Urinary bladder (tissue), 3 donors: ENCODE measurements at regions not wholly inside any gene's neighbourhood (a gene's known extent, or its start where the extent isn't known, plus 50 kb on each side); places are given as distances from the start of the nearest gene placed in this dataset.

Experiments
- DNase-seq: peaks from one replicate; pipeline ENCODE4 v3.0.0-alpha.2; 2015; ENCODE audit errors: extremely low spot score
- H3K27ac ChIP-seq: one replicate; pipeline ENCODE4 v1.5.1; 2013; ENCODE audit warnings: low read depth, mild to moderate bottlenecking, moderate library complexity
- H3K36me3 ChIP-seq: one replicate; pipeline ENCODE4 v1.6.1; 2013; ENCODE audit warnings: mild to moderate bottlenecking, moderate library complexity; ENCODE audit not compliant: insufficient read depth
- H3K4me1 ChIP-seq: one replicate; pipeline ENCODE4 v1.6.1; 2013; ENCODE audit warnings: mild to moderate bottlenecking, moderate library complexity; ENCODE audit not compliant: insufficient read depth
- H3K4me3 ChIP-seq: one replicate; pipeline ENCODE4 v1.5.1; 2013; ENCODE audit warnings: low read depth, low read length
- WGBS: extraction: QIAGEN DNeasy Blood & Tissue Kit; methylation state at CpG from one replicate; pipeline ENCODE4 v1.1.7; 2013; 5-methylcytosine and 5-hydroxymethylcytosine counted together
- donor health status: healthy with polysubstance abuse.
- donor health status: healthy.

DNA sequence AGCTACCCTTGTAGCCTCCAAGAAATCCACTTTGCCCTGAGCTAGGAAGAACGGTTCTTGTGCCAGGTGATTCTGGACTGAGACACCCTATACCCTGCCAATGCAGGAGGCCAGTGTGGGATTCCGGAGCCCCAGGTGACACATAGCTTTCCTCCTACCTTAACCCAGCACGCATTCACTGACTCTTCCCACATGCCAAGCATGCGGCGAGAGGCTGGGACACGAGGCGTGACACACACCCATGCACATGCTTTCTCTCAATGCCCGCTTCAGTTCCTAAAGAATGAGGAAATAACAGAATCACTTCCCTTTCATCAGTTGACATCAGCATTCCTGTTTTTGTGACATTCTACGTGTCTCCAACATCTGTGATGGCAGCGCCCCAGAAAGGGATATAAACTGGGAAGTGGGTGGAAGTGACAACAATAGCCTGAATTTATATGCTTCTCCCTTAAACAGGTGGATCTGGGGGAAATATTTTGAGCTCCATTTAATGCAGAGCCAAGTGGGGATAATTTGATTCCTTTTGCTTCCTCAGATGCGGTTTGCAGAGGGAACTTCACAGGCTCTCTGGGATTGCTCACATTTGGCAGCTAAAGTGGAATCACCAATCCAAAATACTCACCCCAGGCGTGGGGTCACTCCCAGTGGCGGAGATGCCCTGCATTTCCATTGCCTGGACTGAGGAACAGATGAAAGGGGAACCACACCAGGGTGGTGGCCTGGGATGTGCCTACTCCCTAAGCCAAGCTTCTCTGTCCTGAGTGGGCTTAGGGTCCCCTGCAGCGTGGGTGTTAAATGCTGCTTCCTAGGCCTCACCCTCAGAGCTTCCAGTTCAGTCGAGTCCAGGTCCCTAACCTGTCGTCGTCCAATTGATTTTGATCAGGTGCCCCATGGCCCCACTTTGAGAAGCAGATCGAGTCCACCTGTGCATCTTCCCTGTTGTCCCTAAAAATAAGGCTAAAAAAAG is 445.1 kb downstream of the SIPA1L2 start:
- no peak overlapping the region for H3K27ac ChIP-seq
- no peaks in the 10 kb centered on the region for H3K4me1 ChIP-seq
- H3K36me3 ChIP-seq: no peaks in the 10 kb centered on the region
- WGBS: 87% methylated on average over 18 of the region's 18 CpGs
- DNase-seq: no peak
- H3K4me3 ChIP-seq: no peak overlapping the region

DNA sequence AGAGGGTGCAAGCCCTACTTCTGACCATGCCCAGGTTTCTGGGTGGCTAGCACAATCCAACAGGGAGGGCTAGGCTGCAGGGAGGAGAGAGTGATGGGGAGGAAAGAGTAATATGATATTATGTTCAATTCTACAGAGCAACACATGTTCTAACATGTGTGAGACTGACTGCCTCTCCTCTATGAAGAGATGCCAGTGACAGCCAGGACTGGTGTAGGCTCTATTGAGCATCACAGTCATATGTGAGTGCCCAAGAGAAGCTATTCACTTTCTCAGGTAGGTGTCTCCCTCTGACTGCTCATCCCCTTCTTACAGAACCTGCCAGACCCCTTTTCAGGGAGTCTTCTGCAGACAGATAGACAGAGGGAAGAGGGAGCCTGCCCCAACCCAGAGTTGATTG is 446.1 kb downstream of the SIPA1L2 start:
- no peak overlapping the region for H3K27ac ChIP-seq

DNA sequence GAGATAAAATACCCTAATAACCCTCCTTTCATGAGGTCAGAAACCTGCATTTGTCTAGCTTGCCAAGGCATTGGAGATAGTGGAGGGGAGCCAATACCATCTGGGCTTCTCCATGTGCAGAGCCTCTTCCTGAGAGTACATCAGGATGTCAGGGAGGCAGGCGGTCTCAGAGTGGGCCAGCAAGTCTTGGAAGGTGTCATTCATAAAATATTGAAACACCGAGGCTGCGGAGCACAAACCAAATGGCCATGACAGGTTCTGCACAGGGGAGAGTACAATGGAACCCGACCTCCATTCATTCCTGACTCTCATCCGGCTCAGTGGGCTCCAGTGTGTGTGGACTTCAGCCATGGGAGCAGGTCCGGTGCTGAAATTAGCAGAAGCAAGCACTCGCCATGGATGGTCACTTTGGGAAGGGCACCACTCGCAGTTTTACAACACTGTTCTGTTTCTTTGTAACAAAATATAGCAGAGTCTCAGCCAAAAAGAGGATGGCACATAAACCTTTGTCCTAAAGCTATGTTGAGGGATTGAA is 446.6 kb downstream of the SIPA1L2 start:
- Histone ChIP-seq H3K36me3 (no peaks in the 10 kb centered on the region), H3K27ac (no peak overlapping the region), H3K4me1 (no peaks in the 10 kb centered on the region), H3K4me3 (no peak overlapping the region)
- WGBS: 80% methylated on average over 8 of the region's 8 CpGs
- DNase-seq: no peak

More for the DNA sequence above, 446.1 kb downstream of the SIPA1L2 start:
- no peaks in the 10 kb centered on the region for H3K36me3 ChIP-seq
- no peak for DNase-seq
- no peaks in the 10 kb centered on the region for H3K4me1 ChIP-seq
- no peak overlapping the region for H3K4me3 ChIP-seq

DNA sequence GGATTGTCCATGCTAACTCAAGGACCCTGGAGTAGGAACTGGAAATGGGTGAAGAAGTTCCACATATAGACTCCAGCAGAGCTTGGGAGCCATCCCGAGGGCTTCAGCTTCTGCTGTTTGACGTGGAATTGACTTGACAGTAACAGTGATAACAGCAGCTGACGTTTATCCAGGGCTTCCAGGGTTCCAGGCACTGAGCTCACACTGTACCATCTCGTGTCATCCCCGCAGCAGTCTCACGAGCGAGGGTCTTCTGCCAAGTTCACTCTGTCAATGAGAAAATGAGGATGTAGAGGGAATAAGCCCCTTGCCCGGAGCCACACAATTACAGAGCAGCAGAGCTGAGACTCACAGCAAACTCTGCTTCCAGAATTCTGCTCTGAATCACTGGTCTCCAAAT is 447.7 kb downstream of the SIPA1L2 start:
- Histone ChIP-seq H3K4me3 (no peak overlapping the region), H3K36me3 (no peaks in the 10 kb centered on the region), H3K27ac (no peak overlapping the region), H3K4me1 (no peaks in the 10 kb centered on the region)
- WGBS: 78% methylated on average over 8 of the region's 8 CpGs
- no peak for DNase-seq

DNA sequence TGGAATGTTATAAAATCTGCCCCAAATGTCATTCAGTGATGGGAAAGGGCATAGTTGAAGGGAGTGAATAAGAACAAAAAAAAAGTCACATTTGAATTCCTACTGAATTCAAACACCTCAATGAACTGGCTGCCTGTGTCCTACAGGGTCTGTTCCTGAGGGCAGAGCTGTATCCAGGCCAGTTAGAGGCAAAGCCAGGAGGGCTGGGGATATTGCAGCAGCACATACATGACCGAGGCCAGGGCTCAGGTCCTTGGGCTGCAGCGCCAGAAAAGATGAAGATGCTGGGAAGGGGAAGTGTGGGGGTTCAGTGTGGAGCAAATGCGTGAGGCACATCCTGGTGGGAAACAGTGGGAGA is 449.2 kb downstream of the SIPA1L2 start:
- no peak overlapping the region for H3K4me3 ChIP-seq
- no peak for DNase-seq
- H3K36me3 ChIP-seq: no peaks in the 10 kb centered on the region
- H3K4me1 ChIP-seq: no peaks in the 10 kb centered on the region
- H3K27ac ChIP-seq: no peak overlapping the region
- WGBS: 94% methylated on average over 3 of the region's 3 CpGs

DNA sequence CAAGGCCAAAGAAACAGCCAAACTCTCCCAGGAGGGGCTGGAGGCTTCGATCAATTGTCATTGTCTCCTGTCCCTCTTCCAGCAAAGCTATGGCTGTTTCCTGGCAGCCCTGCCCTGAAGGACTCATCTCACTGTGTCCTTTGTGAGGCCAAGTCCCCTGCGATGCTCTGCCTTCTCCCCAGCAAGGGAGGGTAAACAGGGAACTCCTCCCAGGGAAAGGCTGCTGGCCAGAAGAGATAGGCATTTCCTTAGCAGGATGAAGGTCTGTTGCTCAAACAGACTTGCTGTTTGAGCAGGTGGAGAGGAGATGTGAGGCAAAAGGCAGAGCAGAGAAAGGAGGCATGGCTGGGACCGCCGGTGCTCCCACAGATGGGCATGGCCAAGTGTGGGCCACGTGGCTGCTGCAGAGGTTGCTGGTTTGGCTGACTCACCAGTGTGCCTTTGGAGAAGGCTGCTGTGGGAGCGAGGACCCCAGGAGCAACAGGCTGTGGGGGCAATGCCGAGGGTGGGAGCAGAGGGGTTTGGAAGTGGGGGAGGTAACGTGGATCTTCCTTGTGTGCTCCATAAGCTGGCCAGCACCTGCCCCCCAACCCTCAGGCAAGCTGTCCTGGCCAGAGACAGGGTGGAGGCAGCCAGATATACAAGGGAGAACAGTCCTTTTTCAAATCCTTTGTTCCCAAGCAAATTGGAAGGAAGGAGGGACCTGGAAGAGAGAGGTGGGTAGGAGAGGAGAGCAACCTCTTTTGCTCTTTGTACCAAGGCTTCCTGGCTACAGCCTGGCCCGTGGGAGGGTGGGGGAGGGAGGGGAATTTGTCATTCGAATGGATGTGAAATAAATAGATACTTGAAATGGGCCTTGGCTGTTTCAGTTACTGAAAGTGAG is 449.8 kb downstream of the SIPA1L2 start:
- H3K27ac ChIP-seq: no peak overlapping the region
- no peaks in the 10 kb centered on the region for H3K4me1 ChIP-seq
- H3K36me3 ChIP-seq: no peaks in the 10 kb centered on the region
- H3K4me3 ChIP-seq: no peak overlapping the region
- DNase-seq: no peak
- 77% methylated on average over 10 of the region's 10 CpGs for WGBS

DNA sequence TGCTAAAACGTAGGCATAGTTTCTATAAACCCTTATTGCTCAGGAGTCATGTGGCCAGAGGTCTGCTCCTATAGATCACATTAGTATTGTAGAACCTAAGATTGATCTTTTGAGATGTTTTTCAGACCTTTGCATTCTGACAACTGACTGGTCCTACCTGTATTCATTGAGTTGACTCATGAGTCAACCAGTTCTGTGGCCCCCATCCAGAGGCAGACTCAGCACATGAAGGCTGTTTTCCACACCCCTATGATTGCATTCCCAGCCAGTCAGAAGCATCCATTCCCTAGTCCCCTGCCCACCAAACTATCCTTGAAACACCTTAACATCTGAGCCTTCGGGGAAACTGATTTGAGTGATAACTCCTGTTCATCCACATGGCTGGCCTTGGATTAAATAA is 451.7 kb downstream of the SIPA1L2 start:
- Histone ChIP-seq H3K4me1 (no peaks in the 10 kb centered on the region), H3K36me3 (no peaks in the 10 kb centered on the region), H3K27ac (no peak overlapping the region), H3K4me3 (no peak overlapping the region)
- DNase-seq: no peak
- WGBS: 95% methylated on average over 2 of the region's 2 CpGs

DNA sequence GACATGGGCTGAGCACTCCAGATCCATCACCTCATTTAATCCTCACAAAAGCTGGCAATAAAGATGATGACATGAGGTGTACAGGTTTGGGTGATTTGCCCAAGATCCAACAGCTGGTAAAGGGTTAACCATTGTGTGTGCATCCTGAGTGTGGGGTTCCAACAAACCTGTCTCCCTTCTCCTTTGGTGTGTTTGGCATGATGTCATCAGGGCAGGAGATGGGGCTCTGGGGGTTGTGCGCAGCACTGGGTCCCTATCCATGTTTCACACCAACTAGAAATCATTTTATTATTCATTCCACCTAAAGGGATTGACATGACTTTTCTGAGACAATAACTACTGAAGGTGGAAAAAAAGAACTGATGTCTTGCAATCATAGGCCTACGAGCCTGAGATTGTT is 452.5 kb downstream of the SIPA1L2 start:
- Histone ChIP-seq H3K27ac (no peak overlapping the region), H3K4me1 (no peaks in the 10 kb centered on the region), H3K4me3 (no peak overlapping the region), H3K36me3 (no peaks in the 10 kb centered on the region)
- DNase-seq: no peak
- WGBS: 95% methylated on average over 2 of the region's 2 CpGs

DNA sequence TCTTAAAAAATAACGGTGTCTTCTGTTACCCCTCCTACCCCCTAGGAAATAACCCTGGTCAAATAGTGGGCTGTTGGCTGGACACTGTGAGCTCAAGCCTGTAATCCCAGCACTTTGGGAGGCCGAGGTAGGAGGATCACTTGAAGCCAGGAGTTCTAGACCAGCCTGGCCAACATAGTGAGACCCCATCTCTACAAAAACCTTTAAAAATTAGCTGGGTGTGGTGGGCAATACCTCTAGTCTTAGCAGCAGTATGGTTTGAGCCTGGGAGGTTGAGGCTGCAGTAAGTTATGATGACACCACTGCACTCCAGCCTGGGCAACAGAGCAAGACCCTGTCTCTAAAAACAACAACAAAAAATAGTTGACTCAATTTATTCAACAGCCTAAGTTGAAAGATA is 453.7 kb downstream of the SIPA1L2 start:
- 96% methylated on average over 2 of the region's 2 CpGs for whole genome bisulfite sequencing
- H3K4me1 ChIP-seq: no peaks in the 10 kb centered on the region
- H3K4me3 ChIP-seq: no peak overlapping the region
- DNase-seq: no peak
- no peaks in the 10 kb centered on the region for H3K36me3 ChIP-seq
- no peak overlapping the region for H3K27ac ChIP-seq

DNA sequence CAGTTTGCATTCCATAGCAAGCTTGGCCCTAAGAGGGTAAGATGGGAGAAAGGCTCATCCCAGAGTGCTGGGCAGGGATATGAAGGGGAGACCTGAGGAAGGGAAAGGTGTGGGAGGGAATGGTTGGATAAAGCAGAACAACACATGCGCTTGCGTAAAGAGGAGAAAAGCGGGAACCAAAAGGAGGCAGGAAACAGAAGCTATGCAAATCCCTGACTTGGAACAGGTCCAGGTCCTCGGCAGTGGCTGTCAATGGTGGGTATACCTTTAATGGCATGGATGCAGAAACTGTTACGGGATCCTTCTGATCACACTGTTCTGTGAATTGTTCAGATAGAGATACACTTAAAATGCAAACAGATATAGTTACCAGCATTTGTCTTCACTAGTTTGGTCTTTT is 455.6 kb downstream of the SIPA1L2 start:
- 49% methylated on average over 5 of the region's 5 CpGs for WGBS
- H3K27ac ChIP-seq: no peak overlapping the region
- H3K36me3 ChIP-seq: no peaks in the 10 kb centered on the region
- DNase-seq: no peak
- no peak overlapping the region for H3K4me3 ChIP-seq
- no peaks in the 10 kb centered on the region for H3K4me1 ChIP-seq

DNA sequence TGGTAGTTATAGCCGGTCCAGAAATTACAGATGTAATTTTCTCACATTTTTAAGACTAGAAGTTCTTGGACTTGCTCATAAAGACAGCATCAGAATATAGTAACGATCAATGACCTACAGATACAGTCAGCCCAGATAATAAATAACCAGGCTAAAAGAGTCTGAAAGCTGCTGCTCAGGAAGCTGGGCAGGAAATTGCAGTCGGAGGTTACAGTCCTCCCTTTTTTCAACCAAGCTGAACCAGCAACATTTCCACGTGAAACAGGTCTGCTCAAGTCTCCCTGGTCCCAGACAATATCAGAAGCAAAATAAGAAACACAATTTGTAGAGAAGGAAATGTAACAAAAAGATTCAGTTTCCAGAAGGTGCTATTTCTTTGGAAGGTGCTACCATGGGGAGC is 457.4 kb downstream of the SIPA1L2 start:
- no peak for DNase-seq
- H3K36me3 ChIP-seq: no peaks in the 10 kb centered on the region
- no peak overlapping the region for H3K27ac ChIP-seq
- H3K4me3 ChIP-seq: no peak overlapping the region
- 51% methylated on average over 4 of the region's 4 CpGs for WGBS
- no peaks in the 10 kb centered on the region for H3K4me1 ChIP-seq

DNA sequence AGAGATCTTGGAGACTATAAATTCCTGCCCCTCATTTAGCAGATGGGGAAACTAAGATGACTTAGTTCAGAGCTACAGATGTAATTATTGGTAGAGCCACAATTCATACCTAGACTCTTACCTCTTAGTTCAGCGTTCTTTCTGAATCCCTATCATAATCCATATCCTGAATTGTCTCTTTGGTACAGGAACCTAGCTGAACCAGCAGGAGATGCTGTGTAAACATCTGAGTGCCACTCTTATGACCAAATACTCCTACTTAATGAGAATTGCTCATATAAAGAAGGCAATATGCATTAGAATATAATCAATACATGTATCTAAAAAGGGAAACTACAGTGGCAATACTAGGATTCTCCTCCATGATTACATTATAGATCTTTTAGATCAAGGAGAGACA is 459.0 kb downstream of the SIPA1L2 start:
- DNase-seq: no peak
- Histone ChIP-seq H3K4me1 (no peaks in the 10 kb centered on the region), H3K4me3 (no peak overlapping the region), H3K36me3 (no peaks in the 10 kb centered on the region), H3K27ac (no peak overlapping the region)
- WGBS: 88% methylated on average over 1 of the region's 1 CpG

DNA sequence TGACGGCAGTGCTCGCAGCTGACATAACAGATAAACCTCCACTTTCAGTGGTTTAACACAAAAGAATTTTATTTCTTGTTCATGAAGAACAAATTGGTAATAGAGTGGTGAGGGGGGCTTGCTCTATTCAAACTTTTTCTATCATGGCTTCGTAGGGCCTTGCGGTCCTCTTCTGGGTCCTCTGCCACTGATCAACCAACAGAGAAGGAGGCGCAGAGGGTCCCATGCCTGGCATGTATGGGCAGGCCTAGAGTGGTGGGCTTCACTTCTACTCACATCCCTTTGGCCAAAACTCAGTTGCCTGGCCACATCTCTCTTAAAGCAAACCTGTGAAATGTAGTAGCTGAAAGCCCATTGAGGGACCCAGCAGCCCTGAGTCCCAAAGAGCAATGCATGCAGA is 460.5 kb downstream of the SIPA1L2 start:
- Histone ChIP-seq H3K4me1 (no peaks in the 10 kb centered on the region), H3K36me3 (no peaks in the 10 kb centered on the region), H3K27ac (no peak overlapping the region), H3K4me3 (no peak overlapping the region)
- no peak for DNase-seq
- WGBS: 97% methylated on average over 5 of the region's 5 CpGs

DNA sequence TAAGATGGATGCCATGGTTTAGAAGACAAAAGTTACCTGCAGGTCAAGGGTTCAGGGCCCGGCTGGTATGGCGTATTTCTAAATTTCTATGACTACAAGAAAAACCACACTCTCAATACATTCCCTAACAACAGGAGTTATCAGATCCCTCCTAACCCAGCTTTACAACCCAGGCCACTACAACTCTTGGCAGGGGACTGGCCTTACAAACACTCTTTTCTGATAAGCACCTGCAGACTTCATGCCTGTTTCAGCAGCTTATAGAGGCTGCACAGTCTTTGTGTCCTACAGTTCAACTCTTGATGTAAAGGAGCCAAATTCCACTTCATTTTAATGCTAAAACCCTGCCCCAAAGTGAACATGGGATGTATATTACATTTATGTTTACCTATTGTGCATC is 461.4 kb downstream of the SIPA1L2 start:
- 48% methylated on average over 2 of the region's 2 CpGs for WGBS
- no peaks in the 10 kb centered on the region for H3K36me3 ChIP-seq
- no peak overlapping the region for H3K27ac ChIP-seq
- H3K4me3 ChIP-seq: no peak overlapping the region
- H3K4me1 ChIP-seq: no peaks in the 10 kb centered on the region
- no peak for DNase-seq
